ENCODE measurements at regions not wholly inside any gene's neighbourhood (a gene's known extent, or its start where the extent isn't known, plus 50 kb on each side); places are given as distances from the start of the nearest gene placed in this dataset.

GRCh38 chr2:142270990-142271389 is 140.2 kb upstream of the LRP1B start:
- Histone ChIP-seq H3K79me2 (ENCODE audit: control insufficient read depth, insufficient read depth, low read length) (no peaks in the 10 kb centered on the region), H3K4me1 (ENCODE audit: control insufficient read depth, extremely low read depth, insufficient read depth, low read length) (no peaks in the 10 kb centered on the region), H3K9me1 (replicated peaks; ENCODE audit: control insufficient read depth, extremely low read depth, insufficient read depth, low read length) (no peaks in the 10 kb centered on the region), H3K4me3 (replicated peaks in 1 of 3; ENCODE audit: insufficient read depth in 1 of 3, low read depth in 1 of 3, low read length in 3 of 3) (no peak overlapping the region), H3K9ac (replicated peaks; ENCODE audit: extremely low read depth, insufficient read depth, low read length) (no peak overlapping the region), H3K4me2 (ENCODE audit: insufficient read depth, low read length) (no peak overlapping the region), H3K27ac (ENCODE audit: insufficient read depth, low read depth, low read length) (no peak overlapping the region), H3K36me3 (ENCODE audit: control insufficient read depth in 2 of 2, extremely low read depth in 1 of 2, insufficient read depth in 2 of 2, low read length in 2 of 2) (no peaks in the 10 kb centered on the region), H4K20me1 (replicated peaks; ENCODE audit: control insufficient read depth, extremely low read depth, insufficient read depth, low read length) (no peaks in the 10 kb centered on the region), H3K27me3 (ENCODE audit: control insufficient read depth in 2 of 2, insufficient read depth in 2 of 2, low read length in 2 of 2) (no peaks in the 10 kb centered on the region), H2AFZ (ENCODE audit: low read depth, low read length) (no peak overlapping the region), H3K9me3 (replicated peaks; ENCODE audit: control insufficient read depth, insufficient read depth, low read length) (no peaks in the 10 kb centered on the region)
- dilution Hi-C loops (cut with MboI; ENCODE audit: extremely low pct_ligation_motif_present, low sequenced_read_pairs) (no loop called here), intact Hi-C loops (cut with micrococcal nuclease) (no loop called here)
- TF ChIP-seq MAX (IDR thresholded peaks at IDR 0.05; ENCODE audit: insufficient read depth, insufficient read length) (no peak), CTCF (IDR thresholded peaks at IDR 0.05; ENCODE audit: extremely low read depth in 1 of 2, insufficient read depth in 1 of 2, low read depth in 1 of 2, low read length in 2 of 2) (no peak), FOS (IDR thresholded peaks at IDR 0.05; ENCODE audit: borderline replicate concordance, insufficient read depth, low read length) (no peak), GATA2 (IDR thresholded peaks at IDR 0.05; ENCODE audit: insufficient read depth, insufficient read length, low read depth, low read length) (no peak), MYC (IDR thresholded peaks at IDR 0.05; ENCODE audit: low read depth, low read length) (no peak), POLR2A (IDR thresholded peaks at IDR 0.05; ENCODE audit: low read depth, low read length) (no peak), EZH2 (IDR thresholded peaks at IDR 0.05; ENCODE audit: borderline replicate concordance, low read depth, low read length, severe bottlenecking) (no peak), POLR2AphosphoS5 (IDR thresholded peaks at IDR 0.05; ENCODE audit: insufficient read depth, low read depth, low read length) (no peak), JUN (IDR thresholded peaks at IDR 0.05; ENCODE audit: borderline replicate concordance, insufficient read depth, insufficient read length, low read depth) (no peak)
- ChIA-PET POLR2A (no interaction called here), CTCF (no interaction called here)
- FAIRE-seq: no peak
- no peak for DNase-seq (ENCODE audit: low read depth, low spot score)
- no TSS peak for BruUV-seq (replicated peaks)

Measured in endothelial cell of umbilical vein (primary cell).